SK-N-SH (cell line): ENCODE measurements at regions not wholly inside any gene's neighbourhood (a gene's known extent, or its start where the extent isn't known, plus 50 kb on each side); places are given as distances from the start of the nearest gene placed in this dataset.

Experiments
- CTCF ChIA-PET: fragments of 300-600, 350-600 bp; formaldehyde crosslinking; extraction: SDS; loops from one replicate; lab custom pipeline; 2021; lab: Yijun Ruan, JAX
- POLR2A ChIA-PET: fragments of 350-600 bp; sonication (Branson Sonifier 250); formaldehyde crosslinking; extraction: SDS; loops from one replicate; lab custom pipeline; 2020; ENCODE audit warnings: antibody characterized with exemption, inconsistent platforms; lab: Yijun Ruan, JAX
- DNase-seq: peaks from one replicate; pipeline ENCODE4 v3.0.0; 2012
- H2AFZ ChIP-seq: fragments of 200-600 bp; sonication (generic); 2 replicates; pipeline ENCODE4 v1.8.1; 2016; ENCODE audit warnings: antibody characterized with exemption, mild to moderate bottlenecking, low read depth
- H3F3A ChIP-seq: fragments of 200-600 bp; sonication (generic); replicated peaks from 2 replicates; pipeline ENCODE3; 2016; ENCODE audit warnings: antibody characterized with exemption, mild to moderate bottlenecking; ENCODE audit not compliant: insufficient read depth
- H3K27ac ChIP-seq, 2 experiments: fragments of 200-500 bp in 1 of 2; fragments of 200-600 bp in 1 of 2; sonication (Bioruptor generic) in 1 of 2; sonication (generic), shearing (Covaris generic) in 1 of 2; 2 replicates each; pipeline versions ENCODE4 v1.5.1 to v1.6.1; 2014 to 2016; ENCODE audit warnings: low read depth in 2 of 2, inconsistent platforms in 1 of 2, low read length in 1 of 2, mild to moderate bottlenecking in 1 of 2, mixed read lengths in 1 of 2
- H3K27me3 ChIP-seq: fragments of 200-600 bp; sonication (generic), shearing (Covaris generic); 2 replicates; pipeline ENCODE4 v1.6.1; 2016; ENCODE audit warnings: mixed run types; ENCODE audit not compliant: insufficient read depth
- H3K36me3 ChIP-seq, 2 experiments: fragments of 200-500 bp in 1 of 2; fragments of 200-600 bp in 1 of 2; sonication (Bioruptor generic) in 1 of 2; sonication (generic) in 1 of 2; replicated peaks in 1 of 2; 2 replicates each; pipeline versions ENCODE3 to v1.5.1; 2014 to 2016; ENCODE audit warnings: low read length in 1 of 2, mild to moderate bottlenecking in 1 of 2; ENCODE audit not compliant: insufficient read depth in 2 of 2, control insufficient read depth in 1 of 2
- H3K4me1 ChIP-seq, 2 experiments: fragments of 200-500 bp in 1 of 2; fragments of 200-600 bp in 1 of 2; sonication (Bioruptor generic) in 1 of 2; sonication (generic), shearing (Covaris generic) in 1 of 2; 2 replicates each; pipeline versions ENCODE4 v1.5.1 to v1.6.1; 2014 to 2016; ENCODE audit warnings: low read depth in 1 of 2, low read length in 1 of 2, mixed run types in 1 of 2; ENCODE audit not compliant: insufficient read depth in 2 of 2, control insufficient read depth in 1 of 2
- H3K4me2 ChIP-seq: fragments of 200-600 bp; sonication (generic), shearing (Covaris generic); 2 replicates; pipeline ENCODE4 v1.6.1; 2017; ENCODE audit warnings: mixed run types
- H3K4me3 ChIP-seq, 2 experiments: fragments of 200-500 bp in 1 of 2; fragments of 200-600 bp in 1 of 2; sonication (Bioruptor generic) in 1 of 2; sonication (generic), shearing (Covaris generic) in 1 of 2; 2 replicates each; pipeline versions ENCODE4 v1.5.1 to v1.8.1; 2014 to 2016; ENCODE audit warnings: low read depth in 2 of 2, inconsistent platforms in 1 of 2, low read length in 1 of 2, mild to moderate bottlenecking in 1 of 2, mixed read lengths in 1 of 2, moderate library complexity in 1 of 2
- H3K79me2 ChIP-seq: fragments of 200-600 bp; sonication (generic); 2 replicates; pipeline ENCODE4 v1.8.1; 2017; ENCODE audit warnings: mild to moderate bottlenecking; ENCODE audit not compliant: insufficient read depth
- H3K9ac ChIP-seq: fragments of 200-600 bp; sonication (generic); 2 replicates; pipeline ENCODE4 v1.6.1; 2017; ENCODE audit warnings: mixed run types
- H3K9me2 ChIP-seq: fragments of 200-600 bp; sonication (generic); 2 replicates; pipeline ENCODE4 v1.6.1; 2017; ENCODE audit warnings: mixed run types
- H3K9me3 ChIP-seq: fragments of 200-600 bp; sonication (generic); 2 replicates; pipeline ENCODE4 v1.6.1; 2017; ENCODE audit warnings: mixed run types, mild to moderate bottlenecking, moderate library complexity
- H4K20me1 ChIP-seq: fragments of 200-600 bp; sonication (generic); 2 replicates; pipeline ENCODE4 v1.6.1; 2017; ENCODE audit warnings: mild to moderate bottlenecking, mixed run types; ENCODE audit not compliant: insufficient read depth
- ELF1 ChIP-seq: IDR thresholded peaks from 2 replicates; pipeline ENCODE4 v1.4.0; 2012
- EP300 ChIP-seq, 2 experiments: IDR thresholded peaks; 2 replicates each; pipeline versions ENCODE4 v1.4.0 to v1.6.1; 2012; ENCODE audit warnings: borderline replicate concordance in 1 of 2, low read depth in 1 of 2, low read length in 1 of 2
- EZH2phosphoT487 ChIP-seq: fragments of 200-600 bp; sonication (generic); IDR thresholded peaks from 2 replicates; pipeline ENCODE4 v1.6.1; 2017; ENCODE audit warnings: low read depth, mixed run types, mild to moderate bottlenecking, antibody characterized with exemption, moderate library complexity, borderline replicate concordance
- GABPA ChIP-seq: IDR thresholded peaks from 2 replicates; pipeline ENCODE4 v1.4.0; 2012; ENCODE audit warnings: low read depth, mild to moderate bottlenecking
- GATA2 ChIP-seq: sonication (generic); formaldehyde crosslinking; IDR thresholded peaks from 2 replicates; pipeline ENCODE4 v1.5.0; 2020; ENCODE audit warnings: mild to moderate bottlenecking, missing genetic modification reagents
- JUND ChIP-seq: IDR thresholded peaks from 2 replicates; pipeline ENCODE4 v1.4.0; 2012
- MEF2A ChIP-seq: IDR thresholded peaks from 2 replicates; pipeline ENCODE4 v1.4.0; 2012; ENCODE audit warnings: low read depth, borderline replicate concordance
- NRF1 ChIP-seq: IDR thresholded peaks from 2 replicates; pipeline ENCODE4 v1.6.1; 2012; ENCODE audit warnings: low read depth, mild to moderate bottlenecking, low read length
- POLR2AphosphoS5 ChIP-seq: IDR thresholded peaks from 2 replicates; pipeline ENCODE4 v1.6.1; 2012; ENCODE audit warnings: low read depth, low read length
- RAD21 ChIP-seq: IDR thresholded peaks from 2 replicates; pipeline ENCODE4 v1.6.1; 2012; ENCODE audit warnings: mild to moderate bottlenecking, low read length
- RCOR1 ChIP-seq: fragments of 150-350 bp; IDR thresholded peaks from 2 replicates; pipeline ENCODE4 v1.6.1; 2017; ENCODE audit warnings: antibody characterized with exemption, low read length
- SIN3A ChIP-seq: IDR thresholded peaks from 2 replicates; pipeline ENCODE4 v1.6.1; 2012; ENCODE audit warnings: low read depth, mild to moderate bottlenecking, low read length, moderate library complexity, borderline replicate concordance
- TAF1 ChIP-seq: IDR thresholded peaks from 2 replicates; pipeline ENCODE4 v1.6.1; 2012; ENCODE audit warnings: low read depth, mild to moderate bottlenecking, low read length, moderate library complexity, borderline replicate concordance
- YY1 ChIP-seq: IDR thresholded peaks from 2 replicates; pipeline ENCODE4 v1.4.0; 2012; ENCODE audit warnings: low read depth, mild to moderate bottlenecking
- WGBS: methylation state at CpG from one replicate; pipeline ENCODE4 v1.1.6; 2017; ENCODE audit warnings: low lambda C conversion rate; 5-methylcytosine and 5-hydroxymethylcytosine counted together
- TF ChIP-seq, protein P1 (sequence below): IDR thresholded peaks from 2 replicates; pipeline ENCODE4 v1.4.0; 2012; ENCODE audit warnings: low read depth
- TF ChIP-seq, protein P2 (sequence below): fragments of 150-350 bp; IDR thresholded peaks from 2 replicates; pipeline ENCODE4 v1.6.1; 2017; ENCODE audit warnings: antibody characterized with exemption, low read length, low read depth, borderline replicate concordance
- TF ChIP-seq, protein P3 (sequence below): fragments of 150-350 bp; IDR thresholded peaks from 2 replicates; pipeline ENCODE4 v1.6.1; 2016; ENCODE audit warnings: mild to moderate bottlenecking, low read depth, low read length
- TF ChIP-seq, protein P4 (sequence below): IDR thresholded peaks from 2 replicates; pipeline ENCODE4 v1.4.0; 2012; ENCODE audit warnings: low read depth, borderline replicate concordance

DNA sequence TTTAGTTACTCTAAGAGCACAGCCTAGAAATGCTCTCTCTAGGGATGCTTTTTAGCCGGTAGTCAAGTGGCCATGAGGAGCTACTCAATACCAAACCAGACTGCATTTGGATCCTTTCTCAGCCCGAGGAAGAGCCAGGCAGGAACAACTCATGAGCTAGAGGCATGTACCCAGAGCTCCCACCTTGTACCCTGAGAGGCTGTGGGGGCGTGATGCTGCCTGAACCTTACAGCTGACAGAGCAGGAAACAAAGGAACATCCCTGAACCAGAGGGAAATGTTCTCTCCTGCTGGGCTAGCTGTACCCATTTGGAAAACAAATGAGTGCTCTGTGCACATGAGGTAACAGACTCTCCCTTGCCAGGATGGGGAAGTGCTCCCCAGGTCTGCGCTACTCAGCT, 131.6 kb downstream of the OSR1 start:
- 72% methylated on average over 4 of the region's 4 CpGs for WGBS
- Histone ChIP-seq H3K9ac (no peak overlapping the region), H3K4me2 (no peak overlapping the region), H3K79me2 (no peaks in the 10 kb centered on the region), H3K4me1 (peaks cover 0 to 5% of the 10 kb centered on the region in 2 experiments; a peak in 2 of 4 replicates), H3K4me3 (no peak overlapping the region), H2AFZ (no peak overlapping the region), H3K27ac (no peak overlapping the region), H3K9me2 (no peaks in the 10 kb centered on the region), H4K20me1 (no peaks in the 10 kb centered on the region), H3F3A (no peaks in the 10 kb centered on the region), H3K9me3 (no peaks in the 10 kb centered on the region), H3K36me3 (no peaks in the 10 kb centered on the region), H3K27me3 (no peaks in the 10 kb centered on the region)
- TF ChIP-seq, protein P1, sequence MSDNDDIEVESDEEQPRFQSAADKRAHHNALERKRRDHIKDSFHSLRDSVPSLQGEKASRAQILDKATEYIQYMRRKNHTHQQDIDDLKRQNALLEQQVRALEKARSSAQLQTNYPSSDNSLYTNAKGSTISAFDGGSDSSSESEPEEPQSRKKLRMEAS = no peak
- no peak for TF ChIP-seq RCOR1
- no peak for TF ChIP-seq ELF1
- no peak for TF ChIP-seq NRF1
- TF ChIP-seq, protein P2, sequence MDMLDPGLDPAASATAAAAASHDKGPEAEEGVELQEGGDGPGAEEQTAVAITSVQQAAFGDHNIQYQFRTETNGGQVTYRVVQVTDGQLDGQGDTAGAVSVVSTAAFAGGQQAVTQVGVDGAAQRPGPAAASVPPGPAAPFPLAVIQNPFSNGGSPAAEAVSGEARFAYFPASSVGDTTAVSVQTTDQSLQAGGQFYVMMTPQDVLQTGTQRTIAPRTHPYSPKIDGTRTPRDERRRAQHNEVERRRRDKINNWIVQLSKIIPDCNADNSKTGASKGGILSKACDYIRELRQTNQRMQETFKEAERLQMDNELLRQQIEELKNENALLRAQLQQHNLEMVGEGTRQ = no peak
- TF ChIP-seq TAF1 = no peak
- TF ChIP-seq EP300 (IDR thresholded peaks at IDR 0.05; ENCODE audit: borderline replicate concordance in 1 of 2, low read depth in 1 of 2, low read length in 1 of 2) = no peak
- no peak for DNase-seq
- ChIA-PET CTCF (interaction anchor here (0.6 to 1.1 kb wide), 3 partner anchors 9 to 724 kb away, joined by 3 read pairs; no protein-coding TSS in a partner anchor), POLR2A (no interaction called here)

DNA sequence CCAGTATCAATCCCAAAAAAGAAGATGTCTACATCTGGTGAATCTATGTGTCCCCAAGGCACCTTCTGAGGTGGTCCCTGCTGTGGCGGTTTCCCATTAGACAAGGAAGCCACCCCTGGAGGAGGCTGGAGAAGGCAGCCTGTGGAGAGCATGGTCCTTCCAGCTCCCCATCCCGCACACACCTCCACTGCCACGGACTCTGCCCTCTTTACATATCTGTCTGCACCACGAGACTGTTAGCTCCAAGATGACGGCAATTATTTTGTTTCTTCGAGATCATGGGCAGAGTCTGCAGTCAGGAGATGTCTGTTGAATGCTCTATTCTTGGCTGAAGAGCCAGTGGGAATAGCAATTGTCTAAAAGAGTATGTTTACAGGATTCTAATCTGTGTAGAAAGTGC, 132.0 kb downstream of the OSR1 start:
- Histone ChIP-seq H3K9ac (no peak overlapping the region), H3K4me2 (no peak overlapping the region), H3K27ac (no peak overlapping the region), H3K4me1 (peaks cover 0 to 5% of the 10 kb centered on the region in 2 experiments; a peak in 2 of 4 replicates), H3K27me3 (no peaks in the 10 kb centered on the region), H2AFZ (no peak overlapping the region), H3K9me3 (no peaks in the 10 kb centered on the region), H3F3A (no peaks in the 10 kb centered on the region), H3K9me2 (no peaks in the 10 kb centered on the region), H3K4me3 (no peak overlapping the region), H4K20me1 (no peaks in the 10 kb centered on the region), H3K36me3 (no peaks in the 10 kb centered on the region), H3K79me2 (no peaks in the 10 kb centered on the region)
- WGBS = 91% methylated on average over 6 of the region's 6 CpGs
- POLR2A ChIA-PET = no interaction called here
- TF ChIP-seq JUND (no peak), GATA2 (no peak), GABPA (no peak), RCOR1 (no peak), MEF2A (no peak), EZH2phosphoT487 (no peak), YY1 (no peak), RAD21 (no peak), POLR2AphosphoS5 (no peak), SIN3A (no peak), NRF1 (no peak)
- TF ChIP-seq, protein P2 = no peak
- TF ChIP-seq, protein P3, sequence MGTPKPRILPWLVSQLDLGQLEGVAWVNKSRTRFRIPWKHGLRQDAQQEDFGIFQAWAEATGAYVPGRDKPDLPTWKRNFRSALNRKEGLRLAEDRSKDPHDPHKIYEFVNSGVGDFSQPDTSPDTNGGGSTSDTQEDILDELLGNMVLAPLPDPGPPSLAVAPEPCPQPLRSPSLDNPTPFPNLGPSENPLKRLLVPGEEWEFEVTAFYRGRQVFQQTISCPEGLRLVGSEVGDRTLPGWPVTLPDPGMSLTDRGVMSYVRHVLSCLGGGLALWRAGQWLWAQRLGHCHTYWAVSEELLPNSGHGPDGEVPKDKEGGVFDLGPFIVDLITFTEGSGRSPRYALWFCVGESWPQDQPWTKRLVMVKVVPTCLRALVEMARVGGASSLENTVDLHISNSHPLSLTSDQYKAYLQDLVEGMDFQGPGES = no peak
- TF ChIP-seq, protein P4, sequence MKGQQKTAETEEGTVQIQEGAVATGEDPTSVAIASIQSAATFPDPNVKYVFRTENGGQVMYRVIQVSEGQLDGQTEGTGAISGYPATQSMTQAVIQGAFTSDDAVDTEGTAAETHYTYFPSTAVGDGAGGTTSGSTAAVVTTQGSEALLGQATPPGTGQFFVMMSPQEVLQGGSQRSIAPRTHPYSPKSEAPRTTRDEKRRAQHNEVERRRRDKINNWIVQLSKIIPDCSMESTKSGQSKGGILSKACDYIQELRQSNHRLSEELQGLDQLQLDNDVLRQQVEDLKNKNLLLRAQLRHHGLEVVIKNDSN = no peak
- CTCF ChIA-PET = interaction anchor here (0.6 to 1.1 kb wide), 3 partner anchors 9 to 723 kb away, joined by 3 read pairs; no protein-coding TSS in a partner anchor
- no peak for DNase-seq
